GM12891 (cell line): ENCODE measurements at regions not wholly inside any gene's neighbourhood (a gene's known extent, or its start where the extent isn't known, plus 50 kb on each side); places are given as distances from the start of the nearest gene placed in this dataset.

Experiments
- PAX5 ChIP-seq: IDR thresholded peaks from 2 replicates; pipeline ENCODE4 v1.6.1; 2011; ENCODE audit warnings: low read length, moderate library complexity, mild to moderate bottlenecking; ENCODE audit not compliant: insufficient read depth, severe bottlenecking
- POLR2A ChIP-seq: IDR thresholded peaks from 2 replicates; pipeline ENCODE4 v1.6.1; 2011; ENCODE audit warnings: low read depth, low read length, control low read depth
- POLR2AphosphoS5 ChIP-seq: IDR thresholded peaks from 2 replicates; pipeline ENCODE4 v1.6.1; 2011; ENCODE audit warnings: low read depth, low read length, control low read depth
- POU2F2 ChIP-seq: IDR thresholded peaks from 2 replicates; pipeline ENCODE4 v1.6.1; 2011; ENCODE audit warnings: low read depth, mild to moderate bottlenecking, control low read depth, low read length, moderate library complexity
- SPI1 ChIP-seq: IDR thresholded peaks from 2 replicates; pipeline ENCODE4 v1.6.1; 2011; ENCODE audit warnings: low read depth, low read length, control low read depth
- TAF1 ChIP-seq: IDR thresholded peaks from 2 replicates; pipeline ENCODE4 v1.6.1; 2011; ENCODE audit warnings: low read depth, low read length, control low read depth

- TF ChIP-seq TAF1: no peak
- no peak for TF ChIP-seq POLR2AphosphoS5
- no peak for TF ChIP-seq POLR2A
- no peak for TF ChIP-seq POU2F2
- TF ChIP-seq SPI1: no peak
- TF ChIP-seq PAX5: no peak
Observed at GRCh38 chr13:61252213-61252612, 163.4 kb downstream of the PCDH20 start.
